ENCODE measurements at regions not wholly inside any gene's neighbourhood (a gene's known extent, or its start where the extent isn't known, plus 50 kb on each side); places are given as distances from the start of the nearest gene placed in this dataset.

DNA sequence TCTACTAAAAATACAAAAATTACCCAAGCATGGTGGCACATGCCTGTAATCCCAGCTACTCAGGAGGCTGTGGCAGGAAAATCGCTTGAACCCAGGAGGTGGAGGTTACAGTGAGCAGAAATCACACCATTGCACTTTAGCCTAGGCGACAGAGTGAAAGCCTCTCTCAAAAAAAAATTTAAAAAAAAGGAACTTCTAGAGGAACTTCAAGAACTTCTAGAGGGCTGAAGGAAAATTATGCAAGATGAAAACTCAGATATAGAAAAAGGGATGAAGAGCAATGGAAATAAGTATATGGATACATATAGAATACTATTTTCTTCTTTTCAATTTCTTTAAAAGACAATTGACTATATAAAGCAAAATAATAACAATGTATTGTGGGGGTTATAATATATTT lies 51.2 kb upstream of the PRR5 start:
- TF ChIP-seq, protein P1, sequence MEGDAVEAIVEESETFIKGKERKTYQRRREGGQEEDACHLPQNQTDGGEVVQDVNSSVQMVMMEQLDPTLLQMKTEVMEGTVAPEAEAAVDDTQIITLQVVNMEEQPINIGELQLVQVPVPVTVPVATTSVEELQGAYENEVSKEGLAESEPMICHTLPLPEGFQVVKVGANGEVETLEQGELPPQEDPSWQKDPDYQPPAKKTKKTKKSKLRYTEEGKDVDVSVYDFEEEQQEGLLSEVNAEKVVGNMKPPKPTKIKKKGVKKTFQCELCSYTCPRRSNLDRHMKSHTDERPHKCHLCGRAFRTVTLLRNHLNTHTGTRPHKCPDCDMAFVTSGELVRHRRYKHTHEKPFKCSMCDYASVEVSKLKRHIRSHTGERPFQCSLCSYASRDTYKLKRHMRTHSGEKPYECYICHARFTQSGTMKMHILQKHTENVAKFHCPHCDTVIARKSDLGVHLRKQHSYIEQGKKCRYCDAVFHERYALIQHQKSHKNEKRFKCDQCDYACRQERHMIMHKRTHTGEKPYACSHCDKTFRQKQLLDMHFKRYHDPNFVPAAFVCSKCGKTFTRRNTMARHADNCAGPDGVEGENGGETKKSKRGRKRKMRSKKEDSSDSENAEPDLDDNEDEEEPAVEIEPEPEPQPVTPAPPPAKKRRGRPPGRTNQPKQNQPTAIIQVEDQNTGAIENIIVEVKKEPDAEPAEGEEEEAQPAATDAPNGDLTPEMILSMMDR (IDR thresholded peaks at IDR 0.05; ENCODE audit: borderline replicate concordance, control extremely low read depth, extremely low read depth, insufficient read depth, missing control alignments) = no peak
- no peak for DNase-seq (ENCODE audit: low spot score)
- in situ Hi-C loops (cut with MboI; ENCODE audit: low sequenced_read_pairs, unreplicated experiment) = no loop called here

DNA sequence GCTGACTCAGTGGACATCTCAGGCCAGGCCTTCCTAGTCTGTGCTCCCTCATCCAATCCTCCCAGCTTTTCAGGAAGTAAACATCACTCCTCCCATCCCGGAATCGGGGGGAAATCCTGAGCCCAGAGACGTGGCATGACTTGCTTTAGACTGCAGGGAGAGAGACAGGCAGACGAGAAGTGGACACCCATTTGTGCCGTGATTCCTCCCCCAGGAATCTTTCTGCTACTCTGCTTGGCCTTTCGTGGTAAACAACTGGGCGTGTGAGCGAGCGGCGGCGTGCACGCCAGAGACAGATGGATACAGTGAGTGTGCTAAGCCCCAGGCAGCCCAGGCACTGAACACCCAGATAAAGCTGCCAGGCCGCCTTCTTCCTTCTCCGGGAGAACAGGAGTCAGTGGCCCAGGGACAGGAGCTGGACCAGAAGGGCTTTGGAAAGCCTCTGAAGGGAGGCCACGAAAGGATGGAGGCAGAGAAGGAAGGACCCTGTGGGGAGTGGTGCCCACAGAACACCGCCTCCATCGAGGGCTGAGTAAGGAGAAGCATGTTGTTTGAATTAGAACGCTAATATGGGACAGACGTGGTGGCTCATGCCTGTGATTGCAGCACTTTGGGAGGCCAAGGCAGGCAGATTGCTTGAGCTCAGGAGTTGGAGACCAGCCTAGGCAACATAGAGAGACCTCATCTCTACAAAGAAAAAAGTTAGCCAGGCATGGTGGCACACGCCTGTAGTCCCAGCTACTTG lies 53.0 kb upstream of the PRR5 start:
- in situ Hi-C loops (cut with MboI; ENCODE audit: low sequenced_read_pairs, unreplicated experiment) = loop anchor here (25.0 kb wide), 1 partner anchor 662 kb away; no protein-coding TSS in a partner anchor
- TF ChIP-seq, protein P1 (IDR thresholded peaks at IDR 0.05; ENCODE audit: borderline replicate concordance, control extremely low read depth, extremely low read depth, insufficient read depth, missing control alignments) = no peak
- DNase-seq (ENCODE audit: low spot score) = no peak

DNA sequence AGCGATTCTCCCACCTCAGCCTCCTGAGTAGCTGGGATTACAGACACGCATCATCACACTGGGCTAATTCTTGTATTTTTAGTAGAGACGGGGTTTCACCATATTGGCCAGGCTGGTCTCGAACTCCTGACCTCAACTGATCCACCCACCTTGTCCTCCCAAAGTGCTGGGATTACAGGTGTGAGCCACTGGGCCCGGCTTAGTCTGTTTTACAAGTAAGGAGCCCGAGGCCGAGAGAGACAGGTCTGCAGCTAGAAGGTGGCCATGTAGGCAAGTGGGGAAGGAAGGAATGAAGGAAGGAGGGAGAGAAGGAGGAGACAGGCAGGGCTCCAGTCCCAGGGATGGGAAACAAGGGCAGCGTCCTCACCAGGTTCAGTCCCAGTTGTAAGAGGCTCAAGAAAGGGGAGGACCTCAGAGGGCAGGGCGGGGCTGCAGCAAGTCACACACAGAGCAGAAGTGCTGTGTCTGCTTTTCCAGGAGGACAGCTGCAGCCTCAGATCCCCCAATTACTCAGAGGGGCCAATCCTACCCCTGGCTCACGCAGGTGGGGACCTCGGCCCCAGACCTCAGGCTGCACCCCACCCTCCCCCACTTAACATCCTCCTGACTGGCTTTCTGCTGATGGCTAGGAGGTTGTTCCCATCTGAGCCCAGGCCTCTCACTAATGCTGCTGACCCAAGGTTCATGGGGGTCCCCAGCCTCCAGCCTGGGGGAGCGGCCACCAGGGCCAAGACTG lies 53.8 kb upstream of the PRR5 start:
- DNase-seq (ENCODE audit: low spot score) = no peak
- TF ChIP-seq, protein P1 (IDR thresholded peaks at IDR 0.05; ENCODE audit: borderline replicate concordance, control extremely low read depth, extremely low read depth, insufficient read depth, missing control alignments) = no peak
- in situ Hi-C loops (cut with MboI; ENCODE audit: low sequenced_read_pairs, unreplicated experiment) = loop anchor here (25.0 kb wide), 1 partner anchor 661 kb away; no protein-coding TSS in a partner anchor

GRCh38 chr22:44647141-44647540 lies 54.9 kb upstream of the PRR5 start:
- no peak for DNase-seq (ENCODE audit: low spot score)
- TF ChIP-seq, protein P1 (IDR thresholded peaks at IDR 0.05; ENCODE audit: borderline replicate concordance, control extremely low read depth, extremely low read depth, insufficient read depth, missing control alignments) = no peak
- in situ Hi-C loops (cut with MboI; ENCODE audit: low sequenced_read_pairs, unreplicated experiment) = loop anchor here (25.0 kb wide), 1 partner anchor 660 kb away; no protein-coding TSS in a partner anchor

DNA sequence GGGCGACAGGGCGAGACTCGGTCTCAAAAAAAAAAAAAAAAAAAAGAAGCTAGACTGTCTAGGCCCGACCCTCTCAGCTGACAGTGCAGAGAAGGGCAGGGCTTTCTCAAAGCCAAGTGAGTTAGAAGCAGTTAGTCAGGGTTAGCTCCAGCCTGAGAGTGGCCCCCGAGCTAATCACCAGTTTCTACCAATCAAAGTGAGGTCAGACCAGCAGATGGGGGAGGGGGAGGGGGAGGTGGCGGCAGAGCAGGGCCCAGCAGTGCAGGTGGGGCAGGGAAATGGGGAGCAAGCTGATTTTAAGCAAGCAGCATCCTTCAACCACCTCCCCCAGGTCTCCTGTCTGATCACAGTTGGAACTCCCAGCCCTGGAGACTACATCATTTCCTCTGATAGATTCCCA lies 55.3 kb upstream of the PRR5 start:
- DNase-seq (ENCODE audit: low spot score) = no peak
- TF ChIP-seq, protein P1 (IDR thresholded peaks at IDR 0.05; ENCODE audit: borderline replicate concordance, control extremely low read depth, extremely low read depth, insufficient read depth, missing control alignments) = no peak
- in situ Hi-C loops (cut with MboI; ENCODE audit: low sequenced_read_pairs, unreplicated experiment) = loop anchor here (25.0 kb wide), 1 partner anchor 659 kb away; no protein-coding TSS in a partner anchor

DNA sequence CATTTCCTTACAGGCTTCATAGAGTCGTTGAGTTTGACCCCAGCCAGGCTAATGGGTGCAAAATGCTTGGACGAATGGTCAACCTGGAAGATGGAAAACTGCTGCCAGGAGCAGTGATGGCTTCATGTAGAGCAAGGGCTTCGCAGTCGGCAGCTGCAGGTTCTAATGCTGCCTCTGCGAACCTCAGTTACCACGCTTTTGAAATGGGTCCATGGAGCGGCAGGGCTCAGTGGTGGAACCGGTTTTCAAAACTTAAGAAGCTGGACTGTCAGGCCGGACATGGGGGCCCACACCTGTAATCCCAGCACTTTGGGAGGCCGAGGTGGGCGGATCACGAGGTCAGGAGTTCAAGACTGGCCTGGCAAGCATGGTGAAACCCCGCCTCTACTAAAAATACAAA lies 55.9 kb upstream of the PRR5 start:
- in situ Hi-C loops (cut with MboI; ENCODE audit: low sequenced_read_pairs, unreplicated experiment) = loop anchor here (25.0 kb wide), 1 partner anchor 659 kb away; no protein-coding TSS in a partner anchor
- DNase-seq (ENCODE audit: low spot score) = no peak
- TF ChIP-seq, protein P1 (IDR thresholded peaks at IDR 0.05; ENCODE audit: borderline replicate concordance, control extremely low read depth, extremely low read depth, insufficient read depth, missing control alignments) = no peak
